Raji (cell line): ENCODE measurements at regions not wholly inside any gene's neighbourhood (a gene's known extent, or its start where the extent isn't known, plus 50 kb on each side); places are given as distances from the start of the nearest gene placed in this dataset.

Experiments
- POLR2A ChIP-seq: IDR thresholded peaks from 2 replicates; pipeline ENCODE4 v1.6.1; 2011; ENCODE audit warnings: low read depth, low read length, control low read depth; ENCODE audit not compliant: insufficient read depth

GRCh38 chr3:194928831-194929577 is 243.3 kb downstream of the FAM43A start:
- no peak for TF ChIP-seq POLR2A

DNA sequence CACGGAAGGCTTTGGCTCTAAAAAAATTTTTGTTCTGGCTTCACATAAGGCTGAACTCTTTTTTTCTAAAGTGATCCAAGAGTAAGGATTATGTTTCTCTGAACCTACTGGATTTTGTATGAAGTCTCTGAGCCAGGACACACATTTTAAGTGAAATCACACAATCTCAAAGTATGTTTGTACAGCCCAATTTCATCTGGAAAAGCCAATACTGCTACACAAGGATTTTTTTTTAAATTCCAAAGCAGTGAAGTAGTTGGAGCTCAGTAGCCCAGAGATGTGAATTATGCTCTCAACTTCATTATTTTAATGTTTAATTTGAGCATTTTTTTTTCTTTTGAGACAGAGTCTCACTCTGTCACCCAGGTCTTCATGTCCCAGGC is 243.9 kb downstream of the FAM43A start:
- TF ChIP-seq POLR2A: no peak

DNA sequence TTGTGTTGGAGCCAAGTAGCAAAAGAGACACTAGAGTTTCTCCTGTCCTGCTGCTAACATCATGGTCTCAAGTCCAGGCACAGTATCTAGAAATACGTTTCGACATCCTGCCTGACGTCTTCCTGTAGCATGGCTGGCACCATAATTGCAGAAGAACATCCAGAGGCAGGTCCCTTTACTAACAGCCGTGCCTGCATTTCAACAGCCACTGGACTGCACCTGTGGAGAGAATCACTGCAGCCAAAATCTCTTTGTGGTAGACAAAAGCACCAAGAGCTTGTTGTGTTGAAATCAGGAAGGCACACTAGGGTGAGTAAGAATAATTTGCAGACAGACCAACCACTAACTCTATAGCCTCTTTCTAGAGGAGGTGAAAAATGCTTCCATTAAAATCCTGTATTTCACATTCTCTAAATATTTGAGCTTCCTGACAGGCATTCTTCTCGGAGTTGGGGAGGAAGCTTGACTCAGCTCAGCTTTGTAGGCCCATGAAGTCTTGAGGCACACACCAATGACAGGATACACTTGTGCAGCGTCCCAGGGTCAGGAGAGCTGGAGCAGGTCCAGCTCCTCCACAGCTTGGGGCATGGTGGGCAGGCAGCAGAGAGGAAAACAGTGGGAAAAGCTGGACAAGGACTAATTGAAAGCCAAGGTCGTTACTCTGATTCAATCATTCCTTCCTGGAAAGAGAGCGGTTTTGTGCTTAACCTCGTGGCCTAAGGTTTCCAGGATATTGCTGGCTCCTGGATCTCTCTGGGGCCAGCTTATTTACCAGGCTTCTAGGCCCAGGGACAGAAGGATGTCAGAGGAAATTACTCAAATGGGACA is 244.9 kb downstream of the FAM43A start:
- no peak for TF ChIP-seq POLR2A

- no peak for TF ChIP-seq POLR2A
Measured at GRCh38 chr3:194931347-194931746, 245.7 kb downstream of the FAM43A start.

DNA sequence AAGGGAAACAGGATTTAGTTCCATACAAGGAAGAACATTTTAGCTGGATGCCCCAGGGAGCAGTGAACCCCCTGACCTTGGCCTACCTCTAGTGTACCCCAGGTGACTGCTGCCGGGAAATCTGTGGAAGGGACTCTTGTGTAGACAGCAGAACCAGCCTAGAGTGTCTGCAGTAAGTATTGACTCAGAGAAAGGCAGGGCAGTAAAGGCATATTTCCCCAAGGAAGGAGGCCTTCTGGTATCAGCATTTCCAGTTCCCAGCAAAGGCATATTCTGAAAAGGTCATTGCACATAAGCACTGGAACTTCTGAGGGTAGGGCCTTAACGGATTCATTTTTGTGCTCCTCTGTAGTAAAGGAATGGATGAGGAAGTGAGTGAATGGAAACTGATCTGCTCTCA is 246.2 kb downstream of the FAM43A start:
- no peak for TF ChIP-seq POLR2A

GRCh38 chr3:194933465-194933864 is 247.8 kb downstream of the FAM43A start:
- no peak for TF ChIP-seq POLR2A

DNA sequence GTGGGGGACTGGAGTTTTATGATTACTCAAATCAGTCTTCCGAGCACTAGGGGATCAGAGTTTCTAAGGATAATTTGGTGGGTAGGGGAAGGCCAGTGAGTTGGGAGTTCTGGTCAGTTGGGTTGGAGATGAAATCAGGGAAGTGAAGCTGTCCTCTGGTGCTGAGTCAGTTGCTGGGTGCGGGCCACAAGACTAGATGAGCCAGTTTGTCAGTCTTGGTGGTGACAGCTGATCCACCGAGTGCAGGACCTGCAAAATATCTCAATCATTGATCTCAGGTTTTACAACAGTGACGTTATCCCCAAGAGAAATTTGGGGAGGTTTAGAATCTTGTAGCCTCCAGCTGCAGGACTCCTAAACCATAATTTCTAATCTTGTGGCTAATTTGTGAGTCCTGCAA is 249.4 kb downstream of the FAM43A start:
- no peak for TF ChIP-seq POLR2A

- TF ChIP-seq POLR2A: no peak
Measured at GRCh38 chr3:194935632-194936470, 250.2 kb downstream of the FAM43A start.

GRCh38 chr3:194936659-194937058 is 251.0 kb downstream of the FAM43A start:
- no peak for TF ChIP-seq POLR2A

DNA sequence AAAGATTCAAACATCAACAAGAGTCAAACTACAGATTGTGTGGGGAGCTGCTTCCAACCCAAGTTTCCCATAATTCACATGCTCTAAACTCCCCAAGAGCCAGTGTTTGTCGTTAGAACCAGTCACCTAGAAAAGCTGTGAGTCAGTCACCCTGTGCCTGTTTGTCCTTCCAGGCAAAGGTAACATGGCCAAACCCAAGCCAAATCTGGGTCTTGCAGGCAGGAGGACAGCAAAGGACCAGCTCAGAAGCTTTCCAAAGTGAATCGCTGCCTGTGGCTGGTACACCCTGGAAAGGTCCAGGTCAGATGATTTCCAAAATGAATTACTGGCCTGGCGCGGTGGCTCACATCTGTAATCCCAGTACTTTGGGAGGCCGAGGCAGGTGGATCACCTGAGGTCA is 251.5 kb downstream of the FAM43A start:
- no peak for TF ChIP-seq POLR2A

DNA sequence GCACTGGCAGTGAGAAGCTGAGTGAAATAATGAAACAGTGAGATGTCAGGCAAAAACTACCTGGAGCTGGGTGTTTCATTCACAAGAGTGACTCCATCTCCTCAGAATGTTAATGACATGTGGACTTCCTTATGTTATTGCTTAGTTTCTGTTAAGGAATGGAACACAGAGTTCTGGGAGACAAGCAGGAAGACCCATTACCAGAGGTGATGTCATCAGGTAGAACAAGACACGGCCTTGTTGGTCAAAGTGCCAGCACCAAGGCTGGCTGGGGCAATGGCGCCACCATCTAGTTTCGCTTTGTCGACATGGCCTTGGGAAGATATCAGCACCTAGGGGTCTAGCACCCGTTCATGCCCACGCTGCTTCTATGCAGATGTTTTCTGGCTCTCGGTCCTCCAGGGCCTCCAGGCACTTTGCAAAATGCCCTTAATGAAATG is 252.2 kb downstream of the FAM43A start:
- no peak for TF ChIP-seq POLR2A

DNA sequence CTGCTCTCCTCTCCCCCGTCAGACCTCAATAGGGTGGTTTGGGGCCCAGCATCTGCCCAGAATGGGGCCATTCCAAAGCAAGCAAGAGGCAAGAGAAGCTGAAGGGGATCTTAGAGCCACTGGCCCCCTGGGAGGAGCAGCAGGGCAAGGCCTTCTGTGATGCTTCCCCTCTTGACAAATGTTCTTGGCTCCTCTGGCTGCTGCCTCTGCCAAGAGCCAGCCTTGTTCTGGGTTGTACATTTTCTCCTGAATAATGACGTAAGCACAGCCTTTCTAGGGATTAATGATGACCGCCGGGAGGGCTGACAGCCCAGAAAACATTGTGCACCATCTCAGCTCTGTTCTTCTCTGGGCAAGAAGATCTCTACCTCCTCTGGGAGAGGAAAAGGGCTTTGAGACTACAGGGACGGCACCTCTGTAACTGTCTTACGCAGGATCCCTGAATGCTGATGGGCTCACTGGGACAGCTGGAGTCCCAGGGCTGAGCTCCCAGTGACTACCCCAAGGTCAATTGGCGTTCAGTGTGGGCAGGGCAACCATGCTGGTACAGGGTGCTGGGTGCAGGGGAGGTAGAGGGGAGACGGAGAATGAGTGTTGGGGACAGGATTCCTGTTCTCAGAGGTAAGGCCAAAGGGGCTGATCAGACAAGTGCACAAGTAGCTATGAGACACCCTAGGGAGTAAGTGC is 253.3 kb downstream of the FAM43A start:
- TF ChIP-seq POLR2A: no peak

DNA sequence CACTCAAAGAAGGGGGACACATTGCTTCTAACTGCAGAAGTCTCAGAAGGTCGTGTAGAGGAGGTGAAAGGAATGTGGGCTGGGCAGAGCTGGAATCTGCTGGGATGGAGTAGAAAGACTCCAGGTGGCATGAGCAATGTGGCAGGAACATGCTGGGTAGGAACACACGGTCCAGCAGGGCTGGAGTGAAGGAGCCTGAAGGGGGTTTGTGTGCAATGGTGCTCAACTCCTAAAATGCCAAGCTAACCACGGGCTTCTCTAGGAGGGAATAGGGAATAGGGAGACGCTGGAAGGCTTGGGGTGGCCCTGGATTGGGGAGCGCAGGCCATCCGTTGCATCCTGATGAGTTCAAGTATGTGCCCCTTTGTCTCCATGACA is 253.8 kb downstream of the FAM43A start:
- no peak for TF ChIP-seq POLR2A

GRCh38 chr3:194939949-194940770 is 254.5 kb downstream of the FAM43A start:
- no peak for TF ChIP-seq POLR2A

DNA sequence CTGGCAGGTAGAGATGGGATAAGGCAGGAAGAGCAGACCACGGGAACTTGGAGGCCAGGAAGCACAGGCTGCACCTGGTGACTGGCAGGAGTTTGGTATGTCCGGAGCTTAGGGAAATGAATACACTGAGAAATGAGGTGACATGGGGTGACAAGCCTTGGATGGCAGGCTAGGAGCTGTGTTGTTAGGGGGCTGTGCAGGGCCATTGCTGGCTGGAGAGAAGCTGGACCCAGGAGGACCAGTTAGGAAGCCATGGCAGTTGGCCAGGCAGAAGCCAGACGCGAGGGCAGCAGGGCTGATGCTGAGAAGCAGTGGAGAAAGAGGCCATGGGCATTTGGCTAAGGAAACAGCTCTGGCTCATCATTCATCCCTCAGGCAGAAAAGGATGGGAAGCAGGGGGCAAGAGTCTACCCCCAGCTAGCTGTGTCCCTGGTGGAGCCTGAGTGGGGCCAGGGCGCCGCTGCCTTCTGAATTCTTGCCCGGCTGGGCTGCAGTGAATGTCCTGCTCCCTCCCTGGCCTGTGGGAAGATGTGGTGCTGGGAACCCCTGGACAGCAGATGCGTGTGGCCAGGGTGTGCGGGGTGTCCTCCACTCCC is 255.8 kb downstream of the FAM43A start:
- no peak for TF ChIP-seq POLR2A
